Keratinocyte (primary cell): ENCODE measurements at regions not wholly inside any gene's neighbourhood (a gene's known extent, or its start where the extent isn't known, plus 50 kb on each side); places are given as distances from the start of the nearest gene placed in this dataset.

Experiments used
- DNase-seq: peaks from one replicate; pipeline ENCODE4 v3.0.0-alpha.2; 2011; ENCODE audit warnings: low read depth, missing footprints, low spot score
- FAIRE-seq: peaks from 2 replicates; lab custom pipeline; 2011; peaks lifted over from hg19 to GRCh38; lab: Jason Lieb, UNC
- H2AFZ ChIP-seq: 2 replicates; pipeline ENCODE4 v1.6.0; 2012; ENCODE audit warnings: low read length, control low read depth, inconsistent platforms; ENCODE audit not compliant: control insufficient read depth
- H3K27ac ChIP-seq: 2 replicates; pipeline ENCODE4 v1.5.1; 2011; ENCODE audit warnings: low read length; ENCODE audit not compliant: control insufficient read depth, insufficient read depth
- H3K27me3 ChIP-seq: 3 replicates; pipeline ENCODE4 v1.6.0; 2011; ENCODE audit warnings: low read length; ENCODE audit not compliant: control insufficient read depth, insufficient read depth; ENCODE audit errors: extremely low read depth
- H3K36me3 ChIP-seq, 2 experiments: 2 replicates in 1 of 2; 3 replicates in 1 of 2; pipeline ENCODE4 v1.5.1; 2011; ENCODE audit warnings: low read length in 2 of 2, mild to moderate bottlenecking in 1 of 2; ENCODE audit not compliant: control insufficient read depth in 2 of 2, insufficient read depth in 2 of 2; ENCODE audit errors: extremely low read depth in 1 of 2
- H3K4me1 ChIP-seq: 3 replicates; pipeline ENCODE4 v1.5.1; 2011; ENCODE audit warnings: low read length; ENCODE audit not compliant: control insufficient read depth, insufficient read depth; ENCODE audit errors: extremely low read depth
- H3K4me2 ChIP-seq: 3 replicates; pipeline ENCODE4 v1.6.0; 2011; ENCODE audit warnings: low read depth, low read length; ENCODE audit not compliant: control insufficient read depth, insufficient read depth; ENCODE audit errors: extremely low read depth
- H3K4me3 ChIP-seq, 3 experiments: fragments of 200-600 bp in 1 of 3; sonication (generic) in 1 of 3; 2 replicates in 2 of 3; 3 replicates in 1 of 3; pipeline ENCODE4 v1.5.1; 2011 to 2016; ENCODE audit warnings: low read length in 3 of 3, mild to moderate bottlenecking in 3 of 3, control low read depth in 2 of 3, inconsistent platforms in 1 of 3, low read depth in 1 of 3, mixed read lengths in 1 of 3, mixed run types in 1 of 3, moderate library complexity in 1 of 3; ENCODE audit not compliant: control insufficient read depth in 2 of 3, insufficient read depth in 2 of 3; ENCODE audit errors: extremely low read depth in 1 of 3
- H3K79me2 ChIP-seq: 2 replicates; pipeline ENCODE4 v1.6.0; 2012; ENCODE audit warnings: low read length; ENCODE audit not compliant: control insufficient read depth, insufficient read depth
- H3K9ac ChIP-seq: 3 replicates; pipeline ENCODE4 v1.6.0; 2011; ENCODE audit warnings: low read length; ENCODE audit not compliant: control insufficient read depth, insufficient read depth; ENCODE audit errors: extremely low read depth
- H3K9me1 ChIP-seq: 3 replicates; pipeline ENCODE4 v1.6.0; 2011; ENCODE audit warnings: low read length; ENCODE audit not compliant: control insufficient read depth, insufficient read depth; ENCODE audit errors: extremely low read depth
- H3K9me3 ChIP-seq: 2 replicates; pipeline ENCODE4 v1.5.1; 2012; ENCODE audit warnings: low read depth, low read length; ENCODE audit not compliant: control insufficient read depth
- H4K20me1 ChIP-seq: 3 replicates; pipeline ENCODE4 v1.6.0; 2011; ENCODE audit warnings: low read length; ENCODE audit not compliant: control insufficient read depth, insufficient read depth; ENCODE audit errors: extremely low read depth
- EZH2 ChIP-seq: IDR thresholded peaks from one replicate; pipeline ENCODE4 v1.6.1; 2012; ENCODE audit warnings: inconsistent platforms, mild to moderate bottlenecking, low read length, moderate library complexity
- dilution Hi-C: fragments of 300-500 bp; cut with MboI; formaldehyde crosslinking; loops from one replicate; pipeline ENCODE4 v1.7.0; 2020; ENCODE audit warnings: low sequenced_read_pairs; ENCODE audit not compliant: extremely low pct_ligation_motif_present
- TF ChIP-seq, protein P1 (sequence below), 3 experiments: IDR thresholded peaks in 1 of 3; conservative IDR thresholded peaks in 1 of 3; optimal IDR thresholded peaks in 1 of 3; 2 replicates in 2 of 3; 3 replicates in 1 of 3; pipeline versions ENCODE3 to v1.5.1; 2011; ENCODE audit warnings: low read length in 3 of 3, mild to moderate bottlenecking in 3 of 3, moderate library complexity in 2 of 3, control low read depth in 1 of 3, inconsistent platforms in 1 of 3; ENCODE audit not compliant: insufficient read depth in 2 of 3; ENCODE audit errors: extremely low read depth in 1 of 3

DNA sequence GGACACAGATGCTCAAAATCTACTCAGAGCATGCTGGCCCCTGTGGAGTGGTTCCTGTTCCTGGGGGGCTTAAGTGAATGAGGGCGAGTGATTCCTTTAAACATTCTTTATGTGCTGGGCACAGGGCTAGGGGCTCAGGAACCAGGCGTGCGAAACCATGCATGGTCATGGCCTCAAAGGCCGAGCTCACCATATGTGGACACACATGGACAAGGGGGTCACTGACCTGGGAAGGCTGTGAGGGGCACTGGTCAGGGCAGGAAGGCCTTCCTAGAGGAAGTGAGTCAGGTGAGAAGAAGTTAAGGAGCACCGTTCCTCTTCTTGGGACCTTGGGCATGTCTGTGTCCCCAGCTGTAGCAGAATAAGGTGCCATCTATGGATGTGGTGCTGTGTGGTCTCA is 74.6 kb upstream of the BHLHE23 start:
- Histone ChIP-seq H3K79me2 (no peaks in the 10 kb centered on the region), H3K4me3 (no peak overlapping the region), H3K4me2 (no peak overlapping the region), H3K27ac (no peak overlapping the region), H3K36me3 (no peaks in the 10 kb centered on the region), H3K9me1 (no peaks in the 10 kb centered on the region), H3K9ac (no peak overlapping the region), H2AFZ (no peak overlapping the region), H3K4me1 (no peaks in the 10 kb centered on the region), H3K9me3 (no peaks in the 10 kb centered on the region), H4K20me1 (no peaks in the 10 kb centered on the region), H3K27me3 (peaks cover 9% of the 10 kb centered on the region)
- no peak for TF ChIP-seq EZH2
- TF ChIP-seq, protein P1, sequence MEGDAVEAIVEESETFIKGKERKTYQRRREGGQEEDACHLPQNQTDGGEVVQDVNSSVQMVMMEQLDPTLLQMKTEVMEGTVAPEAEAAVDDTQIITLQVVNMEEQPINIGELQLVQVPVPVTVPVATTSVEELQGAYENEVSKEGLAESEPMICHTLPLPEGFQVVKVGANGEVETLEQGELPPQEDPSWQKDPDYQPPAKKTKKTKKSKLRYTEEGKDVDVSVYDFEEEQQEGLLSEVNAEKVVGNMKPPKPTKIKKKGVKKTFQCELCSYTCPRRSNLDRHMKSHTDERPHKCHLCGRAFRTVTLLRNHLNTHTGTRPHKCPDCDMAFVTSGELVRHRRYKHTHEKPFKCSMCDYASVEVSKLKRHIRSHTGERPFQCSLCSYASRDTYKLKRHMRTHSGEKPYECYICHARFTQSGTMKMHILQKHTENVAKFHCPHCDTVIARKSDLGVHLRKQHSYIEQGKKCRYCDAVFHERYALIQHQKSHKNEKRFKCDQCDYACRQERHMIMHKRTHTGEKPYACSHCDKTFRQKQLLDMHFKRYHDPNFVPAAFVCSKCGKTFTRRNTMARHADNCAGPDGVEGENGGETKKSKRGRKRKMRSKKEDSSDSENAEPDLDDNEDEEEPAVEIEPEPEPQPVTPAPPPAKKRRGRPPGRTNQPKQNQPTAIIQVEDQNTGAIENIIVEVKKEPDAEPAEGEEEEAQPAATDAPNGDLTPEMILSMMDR (optimal IDR thresholded peaks at IDR 0.05 in 1 of 3, IDR thresholded peaks at IDR 0.05 in 1 of 3, conservative IDR thresholded peaks at IDR 0.05 in 1 of 3; ENCODE audit: extremely low read depth in 1 of 3, insufficient read depth in 2 of 3, low read length in 3 of 3), result no peak
- FAIRE-seq (no peak), DNase-seq (no peak)
- dilution Hi-C loops, result no loop called here

DNA sequence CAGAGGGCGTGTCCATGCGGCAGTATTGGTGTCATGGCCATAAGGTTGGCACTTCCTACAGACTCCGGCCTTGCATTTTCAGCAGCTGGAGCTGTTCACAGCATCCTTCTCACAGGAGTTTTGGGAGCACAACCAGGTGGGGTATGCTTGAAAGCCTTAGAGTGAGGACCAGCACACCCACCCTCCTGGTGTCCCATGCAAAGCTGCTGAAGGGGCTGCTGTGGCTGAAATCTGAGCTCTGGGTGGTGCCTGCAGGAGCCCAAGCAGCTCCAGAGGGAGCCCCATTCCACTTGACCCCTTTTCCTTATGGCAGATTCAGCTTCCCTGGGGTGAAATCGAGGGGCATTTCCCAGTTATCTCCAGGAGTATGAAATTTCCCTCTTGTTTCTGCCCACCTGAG is 74.0 kb upstream of the BHLHE23 start:
- TF ChIP-seq, protein P1 (optimal IDR thresholded peaks at IDR 0.05 in 1 of 3, IDR thresholded peaks at IDR 0.05 in 1 of 3, conservative IDR thresholded peaks at IDR 0.05 in 1 of 3; ENCODE audit: extremely low read depth in 1 of 3, insufficient read depth in 2 of 3, low read length in 3 of 3), result no peak
- TF ChIP-seq EZH2, result no peak
- DNase-seq (no peak), FAIRE-seq (no peak)
- Histone ChIP-seq H3K4me3 (no peak overlapping the region), H3K4me2 (no peak overlapping the region), H2AFZ (no peak overlapping the region), H3K9me1 (no peaks in the 10 kb centered on the region), H3K9ac (no peak overlapping the region), H3K27me3 (peaks cover 9% of the 10 kb centered on the region), H4K20me1 (no peaks in the 10 kb centered on the region), H3K4me1 (no peaks in the 10 kb centered on the region), H3K9me3 (no peaks in the 10 kb centered on the region), H3K79me2 (no peaks in the 10 kb centered on the region), H3K36me3 (no peaks in the 10 kb centered on the region), H3K27ac (no peak overlapping the region)
- dilution Hi-C loops, result no loop called here
